ENCODE measurements at regions not wholly inside any gene's neighbourhood (a gene's known extent, or its start where the extent isn't known, plus 50 kb on each side); places are given as distances from the start of the nearest gene placed in this dataset.

- no peak overlapping the region for H3K27ac ChIP-seq (ENCODE audit: low read depth, low read length)
- H3K4me1 ChIP-seq (ENCODE audit: control insufficient read depth, low read length): no peaks in the 10 kb centered on the region
- H3K4me2 ChIP-seq (ENCODE audit: low read length): no peak overlapping the region
- H3K27me3 ChIP-seq (ENCODE audit: control insufficient read depth, low read length): no peaks in the 10 kb centered on the region
- H3K79me2 ChIP-seq (ENCODE audit: control insufficient read depth, low read length): no peaks in the 10 kb centered on the region
- no peak overlapping the region for H3K4me3 ChIP-seq (ENCODE audit: low read length)
- H3F3A ChIP-seq (ENCODE audit: control insufficient read depth, insufficient read depth): no peaks in the 10 kb centered on the region
- TF ChIP-seq EZH2phosphoT487 (IDR thresholded peaks at IDR 0.05; ENCODE audit: borderline replicate concordance, low read length) (no peak), CTCF (IDR thresholded peaks at IDR 0.05; ENCODE audit: low read depth, low read length, poor library complexity, severe bottlenecking) (no peak)
- H3K36me3 ChIP-seq (ENCODE audit: control insufficient read depth, low read length): no peaks in the 10 kb centered on the region
- H3K9me2 ChIP-seq (replicated peaks; ENCODE audit: control insufficient read depth, low read length): no peaks in the 10 kb centered on the region
- H4K20me1 ChIP-seq (ENCODE audit: control insufficient read depth, insufficient read depth, low read depth, low read length): no peaks in the 10 kb centered on the region
- H3K9me3 ChIP-seq (ENCODE audit: control insufficient read depth, insufficient read depth, low read length): no peaks in the 10 kb centered on the region
These were observed 340.2 kb upstream of the DKK2 start for GRCh38 chr4:107376293-107376692.

- H3K9me2 ChIP-seq (replicated peaks; ENCODE audit: control insufficient read depth, low read length): no peaks in the 10 kb centered on the region
- no peak overlapping the region for H3K4me2 ChIP-seq (ENCODE audit: low read length)
- H3K27me3 ChIP-seq (ENCODE audit: control insufficient read depth, low read length): no peaks in the 10 kb centered on the region
- H4K20me1 ChIP-seq (ENCODE audit: control insufficient read depth, insufficient read depth, low read depth, low read length): no peaks in the 10 kb centered on the region
- no peak overlapping the region for H3K27ac ChIP-seq (ENCODE audit: low read depth, low read length)
- H3K4me3 ChIP-seq (ENCODE audit: low read length): no peak overlapping the region
- no peaks in the 10 kb centered on the region for H3K79me2 ChIP-seq (ENCODE audit: control insufficient read depth, low read length)
- no peaks in the 10 kb centered on the region for H3K4me1 ChIP-seq (ENCODE audit: control insufficient read depth, low read length)
- no peak for TF ChIP-seq CTCF (IDR thresholded peaks at IDR 0.05; ENCODE audit: low read depth, low read length, poor library complexity, severe bottlenecking)
- TF ChIP-seq EZH2phosphoT487 (IDR thresholded peaks at IDR 0.05; ENCODE audit: borderline replicate concordance, low read length): no peak
- H3F3A ChIP-seq (ENCODE audit: control insufficient read depth, insufficient read depth): no peaks in the 10 kb centered on the region
- no peaks in the 10 kb centered on the region for H3K36me3 ChIP-seq (ENCODE audit: control insufficient read depth, low read length)
- H3K9me3 ChIP-seq (ENCODE audit: control insufficient read depth, insufficient read depth, low read length): no peaks in the 10 kb centered on the region
These were observed 330.8 kb upstream of the DKK2 start for GRCh38 chr4:107366900-107367299.

GRCh38 chr4:107366016-107366735 lies 330.1 kb upstream of the DKK2 start:
- H3K4me3 ChIP-seq (ENCODE audit: low read length): no peak overlapping the region
- no peaks in the 10 kb centered on the region for H3F3A ChIP-seq (ENCODE audit: control insufficient read depth, insufficient read depth)
- TF ChIP-seq EZH2phosphoT487 (IDR thresholded peaks at IDR 0.05; ENCODE audit: borderline replicate concordance, low read length) (no peak), CTCF (IDR thresholded peaks at IDR 0.05; ENCODE audit: low read depth, low read length, poor library complexity, severe bottlenecking) (no peak)
- H3K4me2 ChIP-seq (ENCODE audit: low read length): no peak overlapping the region
- no peak overlapping the region for H3K27ac ChIP-seq (ENCODE audit: low read depth, low read length)
- H3K36me3 ChIP-seq (ENCODE audit: control insufficient read depth, low read length): no peaks in the 10 kb centered on the region
- no peaks in the 10 kb centered on the region for H3K79me2 ChIP-seq (ENCODE audit: control insufficient read depth, low read length)
- H4K20me1 ChIP-seq (ENCODE audit: control insufficient read depth, insufficient read depth, low read depth, low read length): no peaks in the 10 kb centered on the region
- H3K9me3 ChIP-seq (ENCODE audit: control insufficient read depth, insufficient read depth, low read length): no peaks in the 10 kb centered on the region
- no peaks in the 10 kb centered on the region for H3K9me2 ChIP-seq (replicated peaks; ENCODE audit: control insufficient read depth, low read length)
- no peaks in the 10 kb centered on the region for H3K27me3 ChIP-seq (ENCODE audit: control insufficient read depth, low read length)
- no peaks in the 10 kb centered on the region for H3K4me1 ChIP-seq (ENCODE audit: control insufficient read depth, low read length)

Data from DOHH2 (cell line).